PC-3 (cell line): ENCODE measurements at regions not wholly inside any gene's neighbourhood (a gene's known extent, or its start where the extent isn't known, plus 50 kb on each side); places are given as distances from the start of the nearest gene placed in this dataset.

Experiments used
- ATAC-seq: fragments of 200-7000 bp; cut with Tn5 transposase; 2 replicates; pipeline ENCODE4 v1.9.1; 2020; ENCODE audit warnings: mild to moderate bottlenecking, moderate library complexity
- BruUV-seq: library from RNA; stranded (reverse); fragments of 400-500 nt; replicated peaks from 2 replicates; lab custom pipeline; 2021; lab: Mats Ljungman, UMichigan
- CTCF ChIA-PET: fragments of 300-600 bp; sonication (Branson Sonifier 250); formaldehyde crosslinking; loops from one replicate; lab custom pipeline; 2022; ENCODE audit warnings: antibody characterized with exemption; lab: Charles Lee
- POLR2A ChIA-PET: fragments of 300-600 bp; sonication (Branson Sonifier 250); formaldehyde crosslinking; loops from one replicate; lab custom pipeline; 2022; ENCODE audit warnings: antibody characterized with exemption; ENCODE audit not compliant: unreplicated experiment; lab: Charles Lee
- DNase-seq: peaks from one replicate; pipeline ENCODE4 v3.0.0-alpha.2; 2015
- H2AFZ ChIP-seq: fragments of 300-600 bp; sonication (generic); 2 replicates; pipeline ENCODE4 v1.6.0; 2016; ENCODE audit warnings: antibody characterized with exemption, low read length
- H3F3A ChIP-seq: fragments of 300-600 bp; sonication (generic); one replicate; pipeline ENCODE4 v1.6.0; 2017; ENCODE audit warnings: antibody characterized with exemption, low read length, control low read depth, mild to moderate bottlenecking; ENCODE audit not compliant: unreplicated experiment
- H3K27ac ChIP-seq: fragments of 300-600 bp; sonication (generic); 2 replicates; pipeline ENCODE4 v1.5.1; 2016; ENCODE audit warnings: mild to moderate bottlenecking, low read length
- H3K27me3 ChIP-seq: fragments of 300-600 bp; sonication (generic); 2 replicates; pipeline ENCODE4 v1.6.1; 2016; ENCODE audit warnings: low read length, mixed read lengths
- H3K36me3 ChIP-seq: fragments of 300-600 bp; sonication (generic); 2 replicates; pipeline ENCODE4 v1.6.1; 2016; ENCODE audit warnings: low read depth, mixed run types, low read length, mixed read lengths
- H3K4me1 ChIP-seq: fragments of 300-600 bp; sonication (generic); 2 replicates; pipeline ENCODE4 v1.5.1; 2016; ENCODE audit warnings: low read length; ENCODE audit not compliant: insufficient read depth
- H3K4me2 ChIP-seq: fragments of 300-600 bp; sonication (generic); 2 replicates; pipeline ENCODE4 v1.6.0; 2016; ENCODE audit warnings: low read length
- H3K4me3 ChIP-seq: fragments of 300-600 bp; sonication (generic); 2 replicates; pipeline ENCODE4 v1.5.1; 2016; ENCODE audit warnings: mild to moderate bottlenecking, low read length, mixed read lengths
- H3K79me2 ChIP-seq: fragments of 300-600 bp; sonication (generic); 2 replicates; pipeline ENCODE4 v1.6.1; 2017; ENCODE audit warnings: low read length, mixed read lengths
- H3K9ac ChIP-seq: fragments of 300-600 bp; sonication (generic); 2 replicates; pipeline ENCODE4 v1.6.0; 2016; ENCODE audit warnings: mild to moderate bottlenecking, low read length
- H3K9me2 ChIP-seq: fragments of 300-600 bp; sonication (generic); replicated peaks from 2 replicates; pipeline ENCODE4 v1.6.1; 2016; ENCODE audit warnings: mixed run types, low read length, mixed read lengths
- H3K9me3 ChIP-seq: fragments of 300-600 bp; sonication (generic); 2 replicates; pipeline ENCODE4 v1.6.1; 2016; ENCODE audit warnings: low read length, mixed read lengths
- H4K20me1 ChIP-seq: fragments of 300-600 bp; sonication (generic); 2 replicates; pipeline ENCODE4 v1.6.1; 2016; ENCODE audit warnings: low read length, mixed read lengths
- EZH2 ChIP-seq: fragments of 300-600 bp; sonication (generic); IDR thresholded peaks from one replicate; pipeline ENCODE4 v1.6.1; 2017; ENCODE audit warnings: antibody characterized with exemption, mild to moderate bottlenecking, low read length; ENCODE audit not compliant: unreplicated experiment
- EZH2phosphoT487 ChIP-seq: fragments of 300-600 bp; sonication (generic); IDR thresholded peaks from 2 replicates; pipeline ENCODE4 v1.6.1; 2018; ENCODE audit warnings: mild to moderate bottlenecking, antibody characterized with exemption, low read length, borderline replicate concordance
- intact Hi-C: fragments of 100-400 bp; cut with micrococcal nuclease; formaldehyde crosslinking; loops from 2 replicates; pipeline ENCODE4 v1.9.0; 2023
- TF ChIP-seq, protein P1 (sequence below): fragments of 300-600 bp; sonication (generic); conservative IDR thresholded peaks from 2 replicates; pipeline ENCODE4 v1.5.1; 2017; ENCODE audit warnings: antibody characterized with exemption, low read depth, mild to moderate bottlenecking, low read length

- Histone ChIP-seq H3K27ac (no peak overlapping the region), H3K9me3 (no peaks in the 10 kb centered on the region), H3K36me3 (no peaks in the 10 kb centered on the region), H2AFZ (no peak overlapping the region), H3K27me3 (peaks cover 47% of the 10 kb centered on the region), H3K4me1 (no peaks in the 10 kb centered on the region), H3K79me2 (no peaks in the 10 kb centered on the region), H3K4me3 (no peak overlapping the region), H3K9me2 (no peaks in the 10 kb centered on the region), H4K20me1 (no peaks in the 10 kb centered on the region), H3K9ac (no peak overlapping the region), H3K4me2 (no peak overlapping the region), H3F3A (no peaks in the 10 kb centered on the region)
- no peak for DNase-seq
- CTCF ChIA-PET = no interaction called here
- POLR2A ChIA-PET = no interaction called here
- ATAC-seq = no peak
- intact Hi-C loops = no loop called here
- TF ChIP-seq, protein P1, sequence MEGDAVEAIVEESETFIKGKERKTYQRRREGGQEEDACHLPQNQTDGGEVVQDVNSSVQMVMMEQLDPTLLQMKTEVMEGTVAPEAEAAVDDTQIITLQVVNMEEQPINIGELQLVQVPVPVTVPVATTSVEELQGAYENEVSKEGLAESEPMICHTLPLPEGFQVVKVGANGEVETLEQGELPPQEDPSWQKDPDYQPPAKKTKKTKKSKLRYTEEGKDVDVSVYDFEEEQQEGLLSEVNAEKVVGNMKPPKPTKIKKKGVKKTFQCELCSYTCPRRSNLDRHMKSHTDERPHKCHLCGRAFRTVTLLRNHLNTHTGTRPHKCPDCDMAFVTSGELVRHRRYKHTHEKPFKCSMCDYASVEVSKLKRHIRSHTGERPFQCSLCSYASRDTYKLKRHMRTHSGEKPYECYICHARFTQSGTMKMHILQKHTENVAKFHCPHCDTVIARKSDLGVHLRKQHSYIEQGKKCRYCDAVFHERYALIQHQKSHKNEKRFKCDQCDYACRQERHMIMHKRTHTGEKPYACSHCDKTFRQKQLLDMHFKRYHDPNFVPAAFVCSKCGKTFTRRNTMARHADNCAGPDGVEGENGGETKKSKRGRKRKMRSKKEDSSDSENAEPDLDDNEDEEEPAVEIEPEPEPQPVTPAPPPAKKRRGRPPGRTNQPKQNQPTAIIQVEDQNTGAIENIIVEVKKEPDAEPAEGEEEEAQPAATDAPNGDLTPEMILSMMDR = no peak
- TF ChIP-seq EZH2 (no peak), EZH2phosphoT487 (no peak)
- BruUV-seq = no TSS peak
These were observed 143.4 kb downstream of the KIF26A start for GRCh38 chr14:104281768-104282301.

DNA sequence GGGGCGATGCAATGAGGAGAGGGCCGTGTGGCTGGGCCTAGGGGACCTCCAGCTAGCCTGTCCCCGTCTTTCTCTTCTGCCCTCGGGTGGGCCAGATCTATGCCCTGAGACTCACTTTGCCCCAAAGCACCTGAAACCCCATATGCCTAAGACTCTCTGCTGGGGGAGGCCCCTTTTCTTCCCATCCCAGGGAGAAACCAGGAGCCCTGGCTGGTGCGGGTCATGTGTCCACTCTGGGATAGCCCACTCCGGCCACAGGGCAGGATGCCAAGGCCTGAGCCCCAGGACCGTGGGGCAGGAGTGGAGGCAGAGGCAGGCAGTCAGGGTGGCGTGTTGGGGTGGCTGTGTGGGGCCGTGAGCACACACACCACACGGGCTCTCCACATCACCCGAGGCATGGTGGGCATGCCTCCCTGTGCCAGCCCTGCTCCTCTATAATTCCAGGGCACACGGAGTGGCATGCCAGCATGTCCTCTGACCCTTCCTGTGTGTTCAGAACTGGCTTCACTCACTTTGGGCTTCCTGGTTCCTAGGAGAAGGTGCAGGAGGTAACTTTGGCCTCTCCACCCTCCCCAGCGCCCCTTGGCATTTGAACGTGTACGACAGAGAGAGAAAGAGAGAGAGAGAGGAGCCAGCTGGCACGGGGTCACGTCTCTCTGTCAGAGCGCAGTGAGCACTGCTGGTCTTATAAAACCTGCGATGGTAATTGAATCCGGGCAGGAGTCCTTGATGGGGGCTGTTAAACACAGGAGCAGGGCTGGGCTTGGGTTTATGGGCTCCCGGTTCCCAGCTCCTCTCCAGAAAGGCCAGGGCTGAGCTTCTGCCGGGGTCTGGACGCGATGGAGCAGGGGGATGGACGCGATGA is 144.2 kb downstream of the KIF26A start:
- ChIA-PET POLR2A (no interaction called here), CTCF (no interaction called here)
- no peak overlapping the region for H3K4me3 ChIP-seq
- DNase-seq (no peak), ATAC-seq (no peak)
- H3K9me3 ChIP-seq = no peaks in the 10 kb centered on the region
- H3K4me2 ChIP-seq = no peak overlapping the region
- H3K9ac ChIP-seq = no peak overlapping the region
- no peak for TF ChIP-seq EZH2
- TF ChIP-seq, protein P1 = no peak
- TF ChIP-seq EZH2phosphoT487 = no peak
- intact Hi-C loops = no loop called here
- H3K27me3 ChIP-seq = peaks cover 42% of the 10 kb centered on the region
- no peaks in the 10 kb centered on the region for H3K79me2 ChIP-seq
- no peak overlapping the region for H3K27ac ChIP-seq
- H3K9me2 ChIP-seq = no peaks in the 10 kb centered on the region
- no TSS peak for BruUV-seq
- no peaks in the 10 kb centered on the region for H3K4me1 ChIP-seq
- no peak overlapping the region for H2AFZ ChIP-seq
- no peaks in the 10 kb centered on the region for H3F3A ChIP-seq
- H4K20me1 ChIP-seq = no peaks in the 10 kb centered on the region
- H3K36me3 ChIP-seq = no peaks in the 10 kb centered on the region
